ENCODE measurements at regions not wholly inside any gene's neighbourhood (a gene's known extent, or its start where the extent isn't known, plus 50 kb on each side); places are given as distances from the start of the nearest gene placed in this dataset.

DNA sequence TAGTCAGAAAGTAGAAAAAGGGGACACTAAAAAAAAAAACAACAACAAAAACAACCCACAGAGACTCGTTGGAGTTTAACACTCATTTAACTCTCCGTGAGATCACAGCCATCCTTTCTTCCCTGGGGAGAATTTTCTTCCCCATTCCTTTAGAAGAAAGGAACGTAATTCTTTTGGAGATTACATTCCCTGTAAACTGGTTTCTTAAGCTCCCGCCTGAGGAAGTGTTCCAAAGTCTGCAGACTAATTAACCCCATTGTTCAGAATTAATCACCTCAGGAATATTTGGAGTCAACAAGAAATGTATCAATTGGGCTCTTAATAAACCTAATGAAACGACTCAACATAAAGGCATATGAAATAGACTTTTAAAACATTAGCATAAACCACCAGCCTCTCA is 228.2 kb upstream of the CSF3R start:
- TF ChIP-seq, protein P1, sequence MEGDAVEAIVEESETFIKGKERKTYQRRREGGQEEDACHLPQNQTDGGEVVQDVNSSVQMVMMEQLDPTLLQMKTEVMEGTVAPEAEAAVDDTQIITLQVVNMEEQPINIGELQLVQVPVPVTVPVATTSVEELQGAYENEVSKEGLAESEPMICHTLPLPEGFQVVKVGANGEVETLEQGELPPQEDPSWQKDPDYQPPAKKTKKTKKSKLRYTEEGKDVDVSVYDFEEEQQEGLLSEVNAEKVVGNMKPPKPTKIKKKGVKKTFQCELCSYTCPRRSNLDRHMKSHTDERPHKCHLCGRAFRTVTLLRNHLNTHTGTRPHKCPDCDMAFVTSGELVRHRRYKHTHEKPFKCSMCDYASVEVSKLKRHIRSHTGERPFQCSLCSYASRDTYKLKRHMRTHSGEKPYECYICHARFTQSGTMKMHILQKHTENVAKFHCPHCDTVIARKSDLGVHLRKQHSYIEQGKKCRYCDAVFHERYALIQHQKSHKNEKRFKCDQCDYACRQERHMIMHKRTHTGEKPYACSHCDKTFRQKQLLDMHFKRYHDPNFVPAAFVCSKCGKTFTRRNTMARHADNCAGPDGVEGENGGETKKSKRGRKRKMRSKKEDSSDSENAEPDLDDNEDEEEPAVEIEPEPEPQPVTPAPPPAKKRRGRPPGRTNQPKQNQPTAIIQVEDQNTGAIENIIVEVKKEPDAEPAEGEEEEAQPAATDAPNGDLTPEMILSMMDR (IDR thresholded peaks at IDR 0.05; ENCODE audit: low read depth, low read length) = no peak
- TF ChIP-seq EZH2phosphoT487 (IDR thresholded peaks at IDR 0.05; ENCODE audit: low read depth) = no peak
